T47D (cell line): ENCODE measurements at regions not wholly inside any gene's neighbourhood (a gene's known extent, or its start where the extent isn't known, plus 50 kb on each side); places are given as distances from the start of the nearest gene placed in this dataset.
"Not testable (repeated sequence)": the region's sequence is repeated elsewhere in the genome, so short reads cannot be mapped to it uniquely, and the experiment has no call there.

Experiments
- DNase-seq, 2 experiments: peaks; one replicate each; pipeline versions ENCODE4 v3.0.0 to v3.0.0-alpha.2; 2011 to 2012; ENCODE audit warnings: low read depth in 1 of 2, low spot score in 1 of 2
- JUND ChIP-seq: IDR thresholded peaks from 2 replicates; pipeline ENCODE4 v1.6.1; 2012; ENCODE audit warnings: low read depth
- in situ Hi-C: cut with HindIII; loops from 2 replicates; pipeline ENCODE4 v1.10.0; 2016; ENCODE audit warnings: low sequenced_read_pairs, low pct_unique_long_range_greater_than_20kb

DNA sequence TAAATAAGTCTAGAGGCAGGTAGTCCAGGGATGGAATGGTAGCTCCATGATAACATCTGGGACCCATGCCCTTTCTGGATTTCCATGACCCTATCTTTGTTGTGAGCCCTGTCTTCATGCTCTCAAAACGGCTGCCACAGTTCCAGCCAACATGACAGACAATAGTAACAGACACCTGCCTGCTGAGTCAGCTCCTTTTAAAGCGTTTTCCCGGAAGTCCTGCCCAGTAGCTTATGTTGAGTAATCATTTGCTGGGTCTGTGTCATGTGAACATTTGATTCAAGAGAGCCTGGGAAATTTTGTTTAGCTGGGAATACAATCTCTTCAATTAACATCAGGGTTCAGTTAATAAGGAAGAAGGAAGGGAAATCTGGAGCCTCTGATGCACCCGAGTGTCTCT is 262.2 kb upstream of the SULF2 start:
- no peak for DNase-seq
- in situ Hi-C loops = no loop called here
- TF ChIP-seq JUND = no peak

DNA sequence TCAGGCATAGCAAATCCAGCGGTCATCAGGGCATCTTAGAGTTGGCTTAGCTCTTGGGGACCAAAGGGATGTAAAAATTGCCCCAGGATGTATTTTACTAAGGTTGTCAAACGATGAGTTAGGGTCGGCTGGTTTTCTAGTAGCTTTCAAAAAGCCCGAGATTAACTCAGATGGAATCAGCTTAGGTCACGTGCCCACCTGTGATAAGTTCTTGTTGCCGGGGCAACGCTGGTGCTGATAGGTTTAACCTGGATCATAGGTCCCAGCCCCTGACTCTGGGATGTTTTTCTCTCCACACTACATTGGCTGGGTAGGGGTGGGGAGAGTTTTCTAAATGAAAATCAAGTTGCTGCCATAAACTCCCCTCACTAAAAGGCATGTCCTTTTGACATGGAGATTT is 257.3 kb upstream of the SULF2 start:
- no peak for DNase-seq
- TF ChIP-seq JUND = no peak
- in situ Hi-C loops = no loop called here

DNA sequence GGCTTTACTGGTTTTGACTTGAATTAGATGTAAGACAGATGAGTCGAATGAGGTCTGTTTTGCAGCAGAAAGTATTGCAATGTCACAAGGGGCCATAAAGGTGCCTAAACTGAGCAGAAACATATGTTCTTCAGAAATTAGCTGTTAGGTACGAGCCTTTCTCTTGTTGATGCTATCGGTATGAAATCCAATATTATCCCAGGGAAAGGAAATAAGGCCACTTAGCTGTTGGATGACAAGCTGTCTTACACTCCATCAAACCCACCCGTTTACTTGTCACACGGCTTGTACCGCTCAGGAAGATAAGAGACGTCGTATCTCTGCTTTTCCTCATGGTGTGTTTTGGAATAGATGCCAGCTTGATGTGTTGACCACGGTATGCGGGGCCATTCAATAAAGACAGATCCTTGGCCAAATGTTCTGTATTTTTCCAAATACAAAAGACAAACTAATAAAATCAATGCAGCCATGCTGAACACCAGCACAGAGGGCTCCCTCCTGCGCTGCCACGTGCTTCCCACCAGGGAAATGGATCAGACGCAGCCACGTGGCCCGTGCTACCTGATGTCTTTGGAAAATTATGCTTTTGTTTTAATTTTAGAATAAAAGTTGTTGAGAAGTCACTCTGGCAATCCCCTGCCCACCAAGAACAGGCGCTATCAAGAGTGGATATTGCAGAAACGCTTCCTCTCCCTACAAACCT is 255.9 kb upstream of the SULF2 start:
- in situ Hi-C loops = no loop called here
- no peak for DNase-seq
- TF ChIP-seq JUND = no peak

DNA sequence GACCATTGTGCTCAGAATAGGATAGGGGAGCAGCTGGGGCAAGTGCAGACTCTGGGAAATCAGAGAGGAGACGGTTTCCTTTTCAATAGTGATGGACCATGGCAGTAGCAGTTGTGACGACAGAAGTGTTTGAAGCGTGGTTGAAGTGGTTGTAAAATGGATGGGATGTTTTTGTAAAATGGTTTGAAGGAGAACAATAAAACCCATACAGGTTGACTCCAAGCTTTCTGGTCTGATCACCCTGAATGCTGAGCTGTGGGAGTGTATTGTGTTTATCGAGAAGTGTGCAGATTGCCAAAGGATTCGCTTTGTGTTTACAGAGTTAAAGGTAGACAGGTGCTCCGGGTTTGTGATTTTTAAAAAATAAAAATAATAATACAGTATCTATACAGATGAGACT is 255.2 kb upstream of the SULF2 start:
- in situ Hi-C loops = no loop called here
- no peak for DNase-seq
- TF ChIP-seq JUND = no peak

DNA sequence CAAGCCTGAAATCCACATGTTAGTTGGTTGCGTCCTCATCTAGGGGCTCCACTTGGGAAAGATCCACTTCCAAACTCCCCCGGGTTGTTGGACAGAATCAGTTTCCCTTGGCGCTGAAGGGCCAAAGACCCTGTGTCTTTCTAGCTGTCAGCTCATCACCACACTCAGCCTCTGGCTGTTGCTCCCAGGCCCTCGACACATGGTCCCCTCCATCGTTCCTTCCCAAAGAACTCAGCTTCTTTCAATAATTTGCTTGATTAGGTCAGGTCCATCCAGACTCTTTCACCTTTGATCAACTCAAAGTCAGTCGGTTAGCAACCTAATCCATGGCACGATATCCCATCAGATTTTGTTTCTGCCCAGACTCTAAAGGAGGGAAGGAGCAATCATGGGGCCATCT is 254.8 kb upstream of the SULF2 start:
- DNase-seq = no peak
- in situ Hi-C loops = no loop called here
- no peak for TF ChIP-seq JUND

DNA sequence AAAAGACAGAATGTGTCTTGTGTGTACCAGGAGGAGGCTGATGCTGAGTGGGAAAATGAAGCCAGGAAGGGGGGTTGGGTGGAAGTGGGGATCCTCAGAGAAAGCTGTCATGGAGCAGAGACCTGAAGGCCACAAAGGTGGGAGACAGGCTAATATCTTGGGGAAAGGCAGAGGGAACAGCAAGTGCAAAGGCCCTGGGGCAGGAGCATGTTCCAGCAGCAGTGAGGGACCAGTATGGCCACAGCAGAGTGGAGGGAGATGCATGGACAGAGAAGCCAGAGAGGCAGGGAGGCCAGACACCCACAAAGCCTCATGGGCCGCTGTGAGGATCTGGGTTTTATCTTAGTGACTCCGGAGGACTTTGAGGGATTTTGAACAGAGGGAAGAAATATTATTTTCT is 254.2 kb upstream of the SULF2 start:
- in situ Hi-C loops = no loop called here
- DNase-seq = no peak

DNA sequence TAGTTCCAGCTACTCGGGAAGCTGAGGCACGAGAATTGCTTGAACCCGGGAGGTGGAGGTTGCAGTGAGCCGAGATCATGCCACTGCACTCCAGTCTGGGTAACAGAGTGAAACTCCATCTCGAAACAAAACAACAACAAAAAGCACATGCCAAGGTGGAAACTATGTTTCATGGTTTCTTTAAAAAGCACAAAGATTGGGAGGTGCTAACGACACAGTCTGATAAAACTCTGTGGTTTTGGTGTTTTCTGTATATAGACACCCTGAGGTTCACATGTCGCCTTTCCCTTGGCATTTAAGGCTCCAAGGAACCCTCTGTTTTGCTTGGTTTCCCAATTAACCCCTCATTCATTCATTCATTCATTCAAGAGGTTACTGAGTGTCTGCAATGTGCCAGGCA is 253.4 kb upstream of the SULF2 start:
- in situ Hi-C loops = no loop called here
- no peak for DNase-seq
- TF ChIP-seq JUND = no peak

More for the DNA sequence above, 254.2 kb upstream of the SULF2 start:
- no peak for TF ChIP-seq JUND

DNA sequence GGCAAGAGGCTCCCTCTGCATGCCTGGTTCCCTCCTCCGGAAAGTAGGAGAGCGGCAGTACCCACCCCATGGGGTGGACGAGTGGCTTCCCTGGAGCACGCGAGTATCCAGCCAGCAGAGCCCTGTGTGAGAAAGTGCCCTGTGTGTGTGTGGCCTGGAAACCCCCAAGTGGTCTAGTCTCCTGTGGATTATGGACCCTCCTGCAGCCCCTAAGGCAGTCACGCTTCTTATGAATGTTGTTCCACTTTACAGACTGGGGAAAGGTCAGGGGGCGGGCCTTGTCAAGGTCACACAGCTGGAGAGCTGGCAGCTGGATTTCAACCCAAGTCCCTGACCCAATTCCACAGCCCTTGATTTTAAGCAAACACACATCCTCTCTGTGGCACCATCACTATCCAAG is 252.5 kb upstream of the SULF2 start:
- in situ Hi-C loops, DNase-seq: not testable (repeated sequence)

DNA sequence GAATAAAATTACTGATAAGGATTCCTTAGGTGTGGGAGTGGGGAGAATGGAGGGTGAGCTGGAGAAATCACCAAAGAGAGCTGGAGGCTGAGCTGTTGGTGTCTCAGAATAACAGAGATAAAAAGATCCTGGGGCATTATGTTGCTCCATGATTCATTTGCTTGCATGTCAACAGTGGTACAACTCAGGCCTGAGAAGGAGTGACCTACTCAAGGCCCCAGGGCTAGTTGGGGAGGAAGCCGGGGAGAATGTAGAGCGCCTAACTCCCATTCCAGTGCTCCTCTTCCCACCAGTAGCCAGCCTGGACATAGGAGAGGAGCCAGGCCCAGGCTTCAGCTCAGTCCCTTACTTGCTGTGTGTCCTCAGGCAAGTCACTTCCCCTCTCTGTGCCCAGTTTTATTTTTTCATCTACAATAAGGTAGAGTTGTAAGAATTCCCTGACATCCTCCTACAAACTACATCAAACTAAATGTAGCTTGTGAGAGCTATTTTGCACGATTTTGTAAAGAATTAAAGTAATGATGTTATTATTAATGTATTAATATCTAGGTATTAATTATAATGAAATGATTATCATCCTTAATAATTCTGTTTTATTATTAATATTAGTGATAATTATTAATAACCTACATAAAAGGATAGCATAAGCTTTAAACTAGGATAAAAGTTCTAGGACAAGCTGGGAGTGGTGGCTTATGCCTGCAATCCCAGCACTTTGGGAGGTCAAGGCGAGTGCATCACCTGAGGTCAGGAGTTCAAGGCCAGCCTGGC is 250.9 kb upstream of the SULF2 start:
- in situ Hi-C loops = no loop called here
- no peak for TF ChIP-seq JUND
- DNase-seq = no peak

DNA sequence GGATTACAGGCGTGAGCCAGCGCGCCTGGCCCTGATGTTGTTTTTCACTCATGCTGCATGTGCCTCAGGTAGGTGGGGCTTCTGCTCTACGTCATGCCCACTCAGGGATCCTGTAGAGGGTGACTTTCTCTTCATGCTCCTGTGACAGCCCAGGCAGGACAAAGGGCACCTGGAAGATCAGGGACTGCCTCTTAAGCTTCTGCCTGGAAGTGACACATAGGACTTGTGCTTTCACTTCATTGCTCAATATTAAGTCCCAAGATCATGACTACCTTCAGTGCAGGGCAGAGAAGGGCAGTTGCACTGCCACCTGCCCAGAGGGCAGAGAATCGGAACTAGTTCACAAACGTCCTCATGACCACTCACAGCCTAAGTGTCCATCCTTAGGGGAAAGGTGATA is 249.5 kb upstream of the SULF2 start:
- in situ Hi-C loops = no loop called here
- no peak for DNase-seq

DNA sequence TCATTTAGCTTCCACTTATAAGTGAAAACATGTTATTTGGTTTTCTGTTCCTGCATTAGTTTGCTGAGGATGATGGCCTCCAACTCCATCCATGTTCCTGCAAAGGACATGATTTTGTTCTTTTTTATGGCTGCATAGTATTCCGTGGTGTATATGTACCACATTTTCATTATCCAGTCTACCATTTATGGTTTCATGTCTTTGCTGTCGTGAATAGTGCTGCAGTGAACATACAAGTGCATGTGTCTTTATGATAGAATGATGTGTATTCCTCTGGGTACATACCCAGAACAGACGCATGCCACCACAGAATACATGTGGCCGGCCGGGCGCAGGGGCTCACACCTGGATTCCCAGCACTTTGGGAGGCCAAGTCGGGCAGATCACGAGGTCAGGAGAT is 247.7 kb upstream of the SULF2 start:
- DNase-seq, in situ Hi-C loops: not testable (repeated sequence)

More for the DNA sequence above, 249.5 kb upstream of the SULF2 start:
- TF ChIP-seq JUND = no peak

DNA sequence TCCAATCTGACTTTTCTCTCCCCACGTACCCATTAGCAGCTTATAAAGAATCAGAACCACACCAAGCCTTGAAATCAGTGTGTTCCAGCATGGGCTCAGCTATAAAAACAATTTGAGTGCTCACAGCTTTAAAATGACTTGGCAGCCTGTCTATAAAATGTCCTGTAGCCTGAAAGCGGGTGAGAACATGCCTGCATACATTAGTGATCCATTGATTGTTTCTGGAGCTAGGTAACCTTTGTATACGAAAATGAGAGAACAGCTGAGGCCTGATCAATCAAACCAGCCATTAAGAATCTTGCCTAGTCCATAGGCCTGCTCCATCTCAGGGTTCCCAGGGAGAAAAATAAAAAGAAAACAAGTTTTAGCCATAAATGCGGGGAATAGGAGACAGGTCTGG is 245.8 kb upstream of the SULF2 start:
- TF ChIP-seq JUND = no peak
- in situ Hi-C loops = no loop called here
- no peak for DNase-seq

DNA sequence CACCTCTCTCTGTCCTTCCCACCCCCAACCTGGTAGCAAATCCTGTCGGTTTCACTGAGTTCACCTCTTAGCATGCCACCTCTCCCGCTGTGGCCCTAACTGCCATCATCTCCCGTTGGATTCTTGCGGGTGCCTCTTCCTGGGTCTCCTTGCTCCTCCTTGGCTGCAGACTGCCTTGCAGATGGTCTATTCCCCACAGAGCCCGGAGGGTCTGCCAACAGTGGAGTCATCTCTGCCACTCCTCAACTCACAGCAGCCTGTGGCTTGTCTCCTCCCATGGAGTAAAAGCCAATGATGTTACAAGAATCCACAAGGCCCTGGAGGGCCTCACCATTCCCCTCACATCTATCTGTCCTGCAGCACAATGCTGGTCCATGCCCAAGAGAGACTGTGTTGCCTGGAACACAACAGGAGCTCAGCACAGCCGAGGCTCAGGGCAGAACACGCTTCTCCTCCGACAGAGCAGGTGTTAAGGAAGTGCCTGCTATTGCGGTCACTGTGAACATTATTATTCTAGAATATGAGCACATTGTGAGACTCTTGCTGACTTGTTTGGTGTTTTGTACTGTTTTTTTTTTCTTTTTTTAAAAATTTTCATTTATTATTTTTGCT is 241.8 kb upstream of the SULF2 start:
- no peak for TF ChIP-seq JUND
- in situ Hi-C loops = no loop called here
- no peak for DNase-seq
